PC-9 (cell line): ENCODE measurements at regions not wholly inside any gene's neighbourhood (a gene's known extent, or its start where the extent isn't known, plus 50 kb on each side); places are given as distances from the start of the nearest gene placed in this dataset.

ENCODE experiments used
- EZH2 ChIP-seq: fragments of 200-600 bp; sonication (generic); IDR thresholded peaks from 2 replicates; pipeline ENCODE4 v1.8.0; 2017; ENCODE audit warnings: antibody characterized with exemption, low read depth
- TF ChIP-seq, protein P1 (sequence below): fragments of 200-600 bp; sonication (generic); conservative IDR thresholded peaks from 2 replicates; pipeline ENCODE4 v1.6.1; 2017; ENCODE audit warnings: mixed run types, antibody characterized with exemption, mild to moderate bottlenecking, moderate library complexity

DNA sequence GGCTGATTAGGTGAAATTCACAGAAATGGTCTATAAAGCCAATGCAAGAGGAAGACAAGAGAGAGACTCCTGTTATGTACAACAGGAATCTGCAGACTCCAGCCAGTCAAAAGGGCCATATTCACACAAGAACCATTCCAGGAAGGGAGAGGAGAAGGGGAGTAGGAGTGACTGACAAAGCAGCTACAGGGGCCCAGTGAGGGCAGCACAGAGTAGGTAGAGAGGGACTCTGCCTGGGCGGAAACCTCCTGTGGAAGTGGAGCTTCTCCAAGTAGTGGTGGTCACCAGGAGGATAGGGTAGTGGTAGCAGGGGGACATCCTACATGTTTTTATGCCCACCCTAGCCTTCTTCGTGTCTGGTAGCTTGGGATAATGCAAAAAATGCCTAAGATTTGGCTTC is 667.3 kb downstream of the ACTL7B start:
- TF ChIP-seq, protein P1, sequence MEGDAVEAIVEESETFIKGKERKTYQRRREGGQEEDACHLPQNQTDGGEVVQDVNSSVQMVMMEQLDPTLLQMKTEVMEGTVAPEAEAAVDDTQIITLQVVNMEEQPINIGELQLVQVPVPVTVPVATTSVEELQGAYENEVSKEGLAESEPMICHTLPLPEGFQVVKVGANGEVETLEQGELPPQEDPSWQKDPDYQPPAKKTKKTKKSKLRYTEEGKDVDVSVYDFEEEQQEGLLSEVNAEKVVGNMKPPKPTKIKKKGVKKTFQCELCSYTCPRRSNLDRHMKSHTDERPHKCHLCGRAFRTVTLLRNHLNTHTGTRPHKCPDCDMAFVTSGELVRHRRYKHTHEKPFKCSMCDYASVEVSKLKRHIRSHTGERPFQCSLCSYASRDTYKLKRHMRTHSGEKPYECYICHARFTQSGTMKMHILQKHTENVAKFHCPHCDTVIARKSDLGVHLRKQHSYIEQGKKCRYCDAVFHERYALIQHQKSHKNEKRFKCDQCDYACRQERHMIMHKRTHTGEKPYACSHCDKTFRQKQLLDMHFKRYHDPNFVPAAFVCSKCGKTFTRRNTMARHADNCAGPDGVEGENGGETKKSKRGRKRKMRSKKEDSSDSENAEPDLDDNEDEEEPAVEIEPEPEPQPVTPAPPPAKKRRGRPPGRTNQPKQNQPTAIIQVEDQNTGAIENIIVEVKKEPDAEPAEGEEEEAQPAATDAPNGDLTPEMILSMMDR = no peak
- TF ChIP-seq EZH2 = no peak
